Neural cell (in vitro differentiated cells): ENCODE measurements at regions not wholly inside any gene's neighbourhood (a gene's known extent, or its start where the extent isn't known, plus 50 kb on each side); places are given as distances from the start of the nearest gene placed in this dataset.

Source experiments
- H2AFZ ChIP-seq: fragments of 200-600, 300-800 bp; sonication (generic), shearing (Covaris generic); 2 replicates; pipeline ENCODE4 v1.6.0; 2014; ENCODE audit warnings: low read depth, mild to moderate bottlenecking, antibody characterized with exemption, low read length, moderate library complexity
- H3F3A ChIP-seq: fragments of 200-600 bp; shearing (Covaris generic); 2 replicates; pipeline ENCODE4 v1.6.1; 2016; ENCODE audit warnings: mild to moderate bottlenecking, moderate library complexity, mixed read lengths, antibody characterized with exemption, low read length; ENCODE audit not compliant: insufficient read depth, poor library complexity, severe bottlenecking
- H3K27ac ChIP-seq: fragments of 200-600, 300-800 bp; sonication (generic), shearing (Covaris generic); 2 replicates; pipeline ENCODE4 v1.5.1; 2014; ENCODE audit warnings: mild to moderate bottlenecking, low read length, moderate library complexity
- H3K27me3 ChIP-seq: fragments of 300-800, 200-600 bp; sonication (generic), shearing (Covaris generic); 2 replicates; pipeline ENCODE4 v1.6.0; 2014; ENCODE audit warnings: mild to moderate bottlenecking, low read depth, low read length, moderate library complexity; ENCODE audit not compliant: insufficient read depth
- H3K36me3 ChIP-seq: fragments of 300-800, 200-600 bp; sonication (generic), shearing (Covaris generic); 2 replicates; pipeline ENCODE4 v1.5.1; 2014; ENCODE audit warnings: mild to moderate bottlenecking, antibody characterized with exemption, low read length, moderate library complexity; ENCODE audit not compliant: insufficient read depth
- H3K4me2 ChIP-seq: fragments of 300-800, 200-600 bp; sonication (generic), shearing (Covaris generic); 2 replicates; pipeline ENCODE4 v1.6.0; 2014; ENCODE audit warnings: mild to moderate bottlenecking, low read length
- H3K4me3 ChIP-seq: fragments of 300-800, 200-600 bp; sonication (generic), shearing (Covaris generic); 2 replicates; pipeline ENCODE4 v1.5.1; 2014; ENCODE audit warnings: mild to moderate bottlenecking, low read length, moderate library complexity
- H3K79me2 ChIP-seq: fragments of 200-600 bp; shearing (Covaris generic); replicated peaks from 2 replicates; pipeline ENCODE4 v1.6.0; 2014; ENCODE audit warnings: mild to moderate bottlenecking, low read length, moderate library complexity; ENCODE audit not compliant: insufficient read depth
- H3K9ac ChIP-seq: fragments of 300-800, 200-600 bp; sonication (generic), shearing (Covaris generic); 2 replicates; pipeline ENCODE4 v1.6.1; 2016; ENCODE audit warnings: mild to moderate bottlenecking, low read length, mixed read lengths
- H3K9me2 ChIP-seq: fragments of 200-600 bp; shearing (Covaris generic); 2 replicates; pipeline ENCODE4 v1.6.1; 2016; ENCODE audit warnings: mild to moderate bottlenecking, low read length, mixed read lengths; ENCODE audit not compliant: insufficient read depth
- H3K9me3 ChIP-seq: fragments of 200-600, 300-800 bp; sonication (generic), shearing (Covaris generic); 2 replicates; pipeline ENCODE4 v1.6.1; 2016; ENCODE audit warnings: mild to moderate bottlenecking, mixed run types, low read length, moderate library complexity, mixed read lengths
- H4K20me1 ChIP-seq: fragments of 200-600 bp; shearing (Covaris generic); 2 replicates; pipeline ENCODE4 v1.6.1; 2016; ENCODE audit warnings: mild to moderate bottlenecking, mixed run types; ENCODE audit not compliant: insufficient read depth
- CTCF ChIP-seq: fragments of 450-650 bp; IDR thresholded peaks from 2 replicates; pipeline ENCODE4 v1.5.1; 2014; ENCODE audit warnings: antibody characterized with exemption, mild to moderate bottlenecking, moderate library complexity; ENCODE audit not compliant: poor library complexity, severe bottlenecking
- EP300 ChIP-seq: fragments of 450-650 bp; conservative IDR thresholded peaks from 2 replicates; pipeline ENCODE4 v1.6.1; 2014; ENCODE audit warnings: antibody characterized with exemption, mild to moderate bottlenecking, moderate library complexity; ENCODE audit not compliant: poor library complexity, severe bottlenecking
- EZH2 ChIP-seq: fragments of 200-600, 300-800 bp; shearing (Covaris generic), sonication (generic); IDR thresholded peaks from 2 replicates; pipeline ENCODE4 v1.6.1; 2014; ENCODE audit warnings: antibody characterized with exemption, low read length, borderline replicate concordance, mild to moderate bottlenecking; ENCODE audit not compliant: insufficient read depth, poor library complexity, severe bottlenecking
- MXI1 ChIP-seq: fragments of 450-650 bp; conservative IDR thresholded peaks from 2 replicates; pipeline ENCODE4 v1.6.1; 2014; ENCODE audit warnings: antibody characterized with exemption, mild to moderate bottlenecking; ENCODE audit not compliant: poor library complexity, severe bottlenecking
- POLR2AphosphoS5 ChIP-seq: IDR thresholded peaks from 2 replicates; pipeline ENCODE4 v1.6.1; 2012
- RAD21 ChIP-seq: fragments of 450-650 bp; conservative IDR thresholded peaks from 2 replicates; pipeline ENCODE4 v1.6.1; 2014; ENCODE audit warnings: antibody characterized with exemption, mild to moderate bottlenecking, moderate library complexity
- SMC3 ChIP-seq: fragments of 450-650 bp; conservative IDR thresholded peaks from 2 replicates; pipeline ENCODE4 v1.6.1; 2014; ENCODE audit warnings: antibody characterized with exemption, mild to moderate bottlenecking, moderate library complexity; ENCODE audit not compliant: poor library complexity
- TAF1 ChIP-seq: IDR thresholded peaks from 2 replicates; pipeline ENCODE4 v1.6.1; 2012; ENCODE audit warnings: low read depth
- TF ChIP-seq, protein P1 (sequence below): IDR thresholded peaks from 2 replicates; pipeline ENCODE4 v1.6.1; 2012; ENCODE audit warnings: borderline replicate concordance

DNA sequence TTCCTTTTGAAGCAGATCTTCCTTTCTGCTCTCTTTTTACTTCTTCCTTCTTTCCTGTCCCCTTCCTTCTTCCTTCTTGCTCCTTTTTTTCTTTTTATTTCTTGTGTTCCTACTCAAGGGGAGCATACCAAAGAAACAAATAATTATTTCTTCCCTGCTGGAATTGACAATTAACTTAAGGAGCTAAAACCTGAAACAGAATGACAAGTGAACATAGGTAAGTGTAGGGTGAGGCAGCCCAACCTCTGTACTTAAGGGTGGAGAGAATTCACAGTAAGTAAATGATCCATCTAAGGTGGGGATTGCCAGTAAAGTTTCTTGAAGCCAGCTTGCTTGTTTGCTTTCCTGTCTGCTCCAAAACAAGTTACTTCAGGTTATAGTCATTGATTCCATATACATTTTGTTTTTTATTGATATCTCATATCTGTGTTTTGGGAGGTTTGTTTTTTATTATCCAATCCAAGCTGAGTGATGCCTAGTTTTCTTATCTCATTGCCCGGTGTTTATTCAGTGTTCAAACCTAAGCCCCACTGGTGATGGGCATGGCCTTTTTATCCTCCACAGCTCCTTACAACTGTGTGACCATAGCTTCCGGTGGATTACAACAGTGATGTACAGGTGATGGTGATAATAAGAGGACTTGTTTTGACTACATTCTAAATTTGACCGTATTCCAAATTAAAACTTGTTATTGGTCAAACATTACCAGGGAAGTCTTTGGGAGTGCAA is 133.2 kb upstream of the IVNS1ABP start:
- H3K27me3 ChIP-seq: no peaks in the 10 kb centered on the region
- no peaks in the 10 kb centered on the region for H4K20me1 ChIP-seq
- H3F3A ChIP-seq: no peaks in the 10 kb centered on the region

DNA sequence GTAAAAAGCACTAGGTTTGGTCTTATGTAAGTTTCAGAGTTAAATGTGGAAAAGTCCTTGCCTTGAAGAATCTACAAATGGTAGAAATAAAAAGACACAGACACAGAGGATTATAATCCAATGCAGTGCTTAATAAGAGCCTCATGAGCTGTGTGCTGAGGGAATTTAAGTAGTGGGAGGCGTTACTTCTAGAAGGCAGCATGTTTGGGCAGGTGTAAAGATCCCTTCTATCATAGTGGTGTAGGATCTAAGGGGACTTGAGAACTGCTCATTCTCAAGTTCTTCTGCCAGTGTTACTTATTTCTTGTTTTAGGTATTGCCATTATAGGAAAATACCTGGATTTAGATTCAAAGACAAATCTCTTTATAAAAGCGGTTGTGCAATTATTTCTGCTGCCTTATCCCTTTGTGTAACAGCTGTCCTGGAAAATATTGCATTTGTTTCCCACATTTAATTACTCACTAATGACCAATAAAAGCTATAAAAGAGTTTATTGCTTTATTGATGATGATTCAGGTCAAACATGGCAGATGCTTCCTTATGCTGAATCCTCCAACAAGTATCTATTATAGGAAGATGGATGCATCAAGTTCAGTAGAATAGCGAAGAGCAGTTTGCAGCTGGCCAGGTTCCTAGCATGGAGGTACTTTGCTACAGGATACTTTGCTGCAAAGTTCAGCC is 132.5 kb upstream of the IVNS1ABP start:
- no peak overlapping the region for H3K27ac ChIP-seq
- H3K9me2 ChIP-seq: no peaks in the 10 kb centered on the region
- H4K20me1 ChIP-seq: no peaks in the 10 kb centered on the region
- no peaks in the 10 kb centered on the region for H3K36me3 ChIP-seq
- H3K9ac ChIP-seq: no peak overlapping the region
- H3K9me3 ChIP-seq: no peaks in the 10 kb centered on the region
- H3K4me3 ChIP-seq: no peak overlapping the region
- H3K4me2 ChIP-seq: no peak overlapping the region
- H3K27me3 ChIP-seq: no peaks in the 10 kb centered on the region
- H2AFZ ChIP-seq: no peak overlapping the region
- H3F3A ChIP-seq: no peaks in the 10 kb centered on the region
- TF ChIP-seq EZH2 (no peak), EP300 (no peak), MXI1 (no peak), POLR2AphosphoS5 (no peak), SMC3 (no peak), TAF1 (no peak), CTCF (no peak), RAD21 (no peak)
- TF ChIP-seq, protein P1, sequence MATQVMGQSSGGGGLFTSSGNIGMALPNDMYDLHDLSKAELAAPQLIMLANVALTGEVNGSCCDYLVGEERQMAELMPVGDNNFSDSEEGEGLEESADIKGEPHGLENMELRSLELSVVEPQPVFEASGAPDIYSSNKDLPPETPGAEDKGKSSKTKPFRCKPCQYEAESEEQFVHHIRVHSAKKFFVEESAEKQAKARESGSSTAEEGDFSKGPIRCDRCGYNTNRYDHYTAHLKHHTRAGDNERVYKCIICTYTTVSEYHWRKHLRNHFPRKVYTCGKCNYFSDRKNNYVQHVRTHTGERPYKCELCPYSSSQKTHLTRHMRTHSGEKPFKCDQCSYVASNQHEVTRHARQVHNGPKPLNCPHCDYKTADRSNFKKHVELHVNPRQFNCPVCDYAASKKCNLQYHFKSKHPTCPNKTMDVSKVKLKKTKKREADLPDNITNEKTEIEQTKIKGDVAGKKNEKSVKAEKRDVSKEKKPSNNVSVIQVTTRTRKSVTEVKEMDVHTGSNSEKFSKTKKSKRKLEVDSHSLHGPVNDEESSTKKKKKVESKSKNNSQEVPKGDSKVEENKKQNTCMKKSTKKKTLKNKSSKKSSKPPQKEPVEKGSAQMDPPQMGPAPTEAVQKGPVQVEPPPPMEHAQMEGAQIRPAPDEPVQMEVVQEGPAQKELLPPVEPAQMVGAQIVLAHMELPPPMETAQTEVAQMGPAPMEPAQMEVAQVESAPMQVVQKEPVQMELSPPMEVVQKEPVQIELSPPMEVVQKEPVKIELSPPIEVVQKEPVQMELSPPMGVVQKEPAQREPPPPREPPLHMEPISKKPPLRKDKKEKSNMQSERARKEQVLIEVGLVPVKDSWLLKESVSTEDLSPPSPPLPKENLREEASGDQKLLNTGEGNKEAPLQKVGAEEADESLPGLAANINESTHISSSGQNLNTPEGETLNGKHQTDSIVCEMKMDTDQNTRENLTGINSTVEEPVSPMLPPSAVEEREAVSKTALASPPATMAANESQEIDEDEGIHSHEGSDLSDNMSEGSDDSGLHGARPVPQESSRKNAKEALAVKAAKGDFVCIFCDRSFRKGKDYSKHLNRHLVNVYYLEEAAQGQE: no peak
- H3K79me2 ChIP-seq: no peaks in the 10 kb centered on the region

More for the DNA sequence above, 133.2 kb upstream of the IVNS1ABP start:
- no peaks in the 10 kb centered on the region for H3K9me3 ChIP-seq
- no peaks in the 10 kb centered on the region for H3K9me2 ChIP-seq
- no peak overlapping the region for H3K27ac ChIP-seq
- TF ChIP-seq CTCF: no peak
- no peak for TF ChIP-seq EP300
- no peak for TF ChIP-seq MXI1
- no peak for TF ChIP-seq EZH2
- H3K4me2 ChIP-seq: no peak overlapping the region
- no peaks in the 10 kb centered on the region for H3K79me2 ChIP-seq
- H3K4me3 ChIP-seq: no peak overlapping the region
- no peak overlapping the region for H2AFZ ChIP-seq
- H3K36me3 ChIP-seq: no peaks in the 10 kb centered on the region
- no peak overlapping the region for H3K9ac ChIP-seq
